RPMI7951 (cell line): ENCODE measurements at regions not wholly inside any gene's neighbourhood (a gene's known extent, or its start where the extent isn't known, plus 50 kb on each side); places are given as distances from the start of the nearest gene placed in this dataset.
"Not testable (repeated sequence)": the region's sequence is repeated elsewhere in the genome, so short reads cannot be mapped to it uniquely, and the experiment has no call there.

ENCODE experiments used
- DNase-seq: peaks from one replicate; pipeline ENCODE4 v3.0.0-alpha.2; 2012; ENCODE audit warnings: low read depth

GRCh38 chr13:21879263-21879914 lies 208.5 kb downstream of the FGF9 start:
- DNase-seq = no peak

GRCh38 chr13:21882766-21883165 lies 211.9 kb downstream of the FGF9 start:
- no peak for DNase-seq

DNA sequence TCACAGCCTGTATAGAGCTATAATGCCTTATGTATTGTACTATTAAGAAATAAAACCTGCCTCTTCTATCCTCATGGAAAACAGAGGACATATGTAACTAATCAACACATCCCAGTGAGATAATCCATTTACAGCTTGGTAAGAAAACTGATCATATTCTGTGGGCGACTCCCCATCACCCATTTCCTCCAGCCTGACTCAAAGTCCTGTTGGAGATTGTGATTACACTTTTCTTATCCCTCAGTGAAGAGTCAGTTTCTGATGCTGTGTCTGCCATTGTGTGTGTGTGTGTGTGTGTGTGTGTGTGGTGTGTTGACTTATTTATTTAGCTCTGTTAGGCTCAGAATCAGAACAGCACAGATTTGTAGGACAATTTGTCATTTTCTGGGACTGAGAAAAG lies 212.8 kb downstream of the FGF9 start:
- no peak for DNase-seq

DNA sequence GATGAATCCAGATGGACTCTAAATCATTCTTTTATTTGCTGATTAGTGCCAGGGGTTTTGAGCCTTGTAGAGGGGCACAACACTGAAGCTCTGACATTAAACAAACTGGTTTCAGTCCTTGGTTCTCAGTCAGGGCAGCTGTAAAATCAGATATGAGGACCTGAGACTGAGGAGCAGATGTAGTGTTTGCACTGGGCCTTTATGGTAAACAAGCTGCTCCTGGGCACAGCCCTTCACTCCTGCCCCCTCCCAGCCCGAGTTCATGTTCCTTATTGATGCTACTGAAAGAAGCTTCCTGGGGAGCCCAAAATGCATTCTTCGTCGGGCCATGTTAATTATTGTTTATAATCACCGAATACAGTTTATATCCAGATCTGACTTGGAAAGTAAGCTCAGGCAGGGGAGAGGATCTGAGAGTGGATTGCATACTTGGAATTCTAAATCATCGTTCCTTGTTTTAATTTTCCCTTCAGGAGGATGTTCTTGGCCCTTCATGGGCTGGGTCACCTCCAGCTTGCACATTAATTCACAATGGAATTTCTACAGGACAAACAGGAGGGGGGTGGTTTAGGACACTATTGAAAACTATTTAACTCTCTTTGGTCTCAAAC lies 213.5 kb downstream of the FGF9 start:
- DNase-seq = no peak

DNA sequence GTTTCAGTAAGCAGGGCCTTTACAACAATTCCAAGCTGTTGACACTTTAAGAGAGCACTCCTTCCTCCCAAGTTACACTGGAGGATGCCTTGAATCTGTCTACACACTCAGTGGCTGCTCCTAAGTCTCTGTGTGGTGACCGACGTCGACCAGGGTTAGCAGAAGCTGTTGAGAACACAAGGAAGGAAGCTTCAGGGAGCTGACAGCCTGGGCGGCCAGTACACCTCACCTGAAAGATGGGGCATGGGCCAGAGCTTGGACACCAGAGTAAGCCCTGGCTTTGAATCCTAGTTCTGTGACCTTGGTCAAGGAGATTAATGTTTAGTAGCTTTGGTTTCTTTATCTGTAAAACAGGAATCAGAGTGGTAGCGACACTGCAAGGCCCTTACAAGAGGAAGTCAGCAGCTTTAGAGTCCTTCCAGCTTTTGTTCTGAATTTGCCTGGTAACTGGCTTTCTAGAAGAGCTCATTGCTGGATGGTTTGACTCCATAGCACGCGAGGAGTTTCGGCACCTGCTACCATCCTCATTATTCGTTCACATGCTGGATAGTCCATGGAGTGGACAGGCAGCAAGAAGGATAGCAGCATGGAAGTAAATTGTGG lies 214.2 kb downstream of the FGF9 start:
- DNase-seq = no peak

DNA sequence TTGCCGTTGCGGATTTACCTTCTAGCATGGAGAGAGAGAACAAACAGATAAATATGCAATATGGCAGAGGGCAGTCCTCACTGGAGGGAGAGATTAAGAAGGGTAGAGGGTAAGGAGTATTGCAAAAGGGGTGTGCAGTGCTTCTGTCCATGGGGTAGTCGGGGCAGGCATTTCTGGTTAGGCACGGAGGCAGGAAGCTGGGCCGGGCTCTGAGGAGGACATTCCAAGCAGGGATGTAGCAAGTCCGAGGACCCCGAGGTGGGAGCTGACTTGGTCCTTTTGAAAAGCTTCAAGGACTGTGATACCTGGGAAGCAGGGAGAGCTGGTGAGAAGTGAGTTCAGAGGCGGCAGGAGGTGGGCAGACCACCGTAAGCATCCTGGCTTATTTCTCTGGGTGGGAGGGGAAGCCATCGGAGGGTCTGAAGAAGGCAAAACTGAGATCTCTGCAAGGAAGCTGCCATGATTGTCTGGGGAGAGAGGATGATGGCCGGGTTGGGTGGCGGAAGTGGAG lies 214.9 kb downstream of the FGF9 start:
- DNase-seq = no peak

DNA sequence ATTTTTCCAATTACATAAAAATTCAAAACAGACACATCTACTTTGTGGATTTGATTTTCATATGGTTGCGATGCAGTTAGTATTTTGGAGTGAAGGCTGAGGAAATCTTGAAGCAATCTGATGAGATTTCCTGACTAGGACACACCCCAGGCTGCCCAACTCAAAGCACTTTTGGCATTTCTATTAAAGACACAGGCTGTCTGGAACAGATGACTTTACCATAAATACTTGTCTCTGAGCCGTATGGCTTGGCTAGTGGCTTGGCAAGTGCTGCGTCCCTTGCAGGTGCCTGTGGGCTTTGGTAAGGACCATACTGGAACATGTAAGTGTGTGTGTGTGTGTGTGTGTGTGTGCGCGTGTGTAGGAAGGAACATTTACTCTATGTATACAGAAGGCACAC lies 218.8 kb downstream of the FGF9 start:
- DNase-seq = no peak

DNA sequence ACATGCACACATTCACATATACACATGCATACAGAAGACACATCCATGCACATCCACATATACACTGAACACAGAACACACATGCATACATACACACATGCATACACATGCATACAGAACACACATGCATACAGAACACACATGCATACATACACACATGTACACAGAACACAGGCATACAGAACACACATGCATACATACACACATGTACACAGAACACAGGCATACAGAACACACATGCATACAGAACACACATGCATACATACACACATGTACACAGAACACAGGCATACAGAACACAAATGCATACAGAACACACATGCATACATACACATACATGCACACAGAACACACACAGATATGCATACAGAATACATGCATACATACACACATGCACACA lies 219.3 kb downstream of the FGF9 start:
- not testable (repeated sequence) for DNase-seq

- DNase-seq = no peak
Measured at GRCh38 chr13:21894091-21894490, 223.2 kb downstream of the FGF9 start.

DNA sequence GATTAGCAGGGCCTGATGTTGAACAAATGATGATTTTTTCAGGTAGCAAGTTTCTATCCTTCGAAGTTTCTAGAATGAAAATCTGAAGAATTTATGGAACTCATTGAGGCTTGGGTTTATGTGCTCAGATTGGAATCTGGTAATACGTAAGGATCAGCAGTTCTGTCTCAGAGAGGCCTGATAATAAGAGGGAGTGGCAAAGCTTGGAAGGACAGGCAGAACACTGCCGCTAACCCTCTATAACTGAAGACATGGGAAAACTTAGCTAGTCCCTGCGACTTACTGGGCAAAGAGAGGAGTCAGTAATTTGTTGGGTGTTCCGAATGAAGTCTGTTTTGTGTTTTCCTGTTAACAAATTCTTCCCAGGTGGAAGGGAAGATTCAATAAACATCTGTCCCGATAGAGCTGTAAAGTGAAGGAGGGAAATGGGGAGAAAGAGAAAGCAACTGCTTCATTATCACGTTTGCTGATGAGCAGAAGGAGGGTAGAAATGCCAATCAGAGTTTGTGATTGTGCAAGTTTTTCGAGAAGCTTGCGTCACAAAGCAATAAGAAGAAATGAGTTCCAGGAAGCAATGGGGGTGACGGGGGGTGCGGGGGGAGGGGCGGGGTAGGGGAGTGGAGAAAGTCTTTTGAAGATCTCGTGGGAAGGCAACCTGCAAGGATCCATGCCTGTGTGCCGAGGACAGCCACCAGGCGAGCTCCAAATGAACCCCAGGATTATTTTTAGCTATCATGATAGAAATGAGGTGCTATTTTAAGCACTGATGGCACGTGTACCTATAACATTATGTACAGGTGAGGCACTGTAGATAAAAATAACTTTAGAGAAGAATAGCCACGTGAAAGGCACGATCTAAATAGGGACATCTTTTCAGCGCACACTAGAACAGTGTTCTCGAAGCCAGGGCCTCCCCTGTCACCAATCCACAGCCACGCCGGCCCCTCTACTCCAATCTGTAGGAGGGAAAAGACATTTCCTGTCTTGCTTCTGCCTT lies 224.1 kb downstream of the FGF9 start:
- no peak for DNase-seq

- no peak for DNase-seq
Measured at GRCh38 chr13:21895779-21896178, 224.9 kb downstream of the FGF9 start.

DNA sequence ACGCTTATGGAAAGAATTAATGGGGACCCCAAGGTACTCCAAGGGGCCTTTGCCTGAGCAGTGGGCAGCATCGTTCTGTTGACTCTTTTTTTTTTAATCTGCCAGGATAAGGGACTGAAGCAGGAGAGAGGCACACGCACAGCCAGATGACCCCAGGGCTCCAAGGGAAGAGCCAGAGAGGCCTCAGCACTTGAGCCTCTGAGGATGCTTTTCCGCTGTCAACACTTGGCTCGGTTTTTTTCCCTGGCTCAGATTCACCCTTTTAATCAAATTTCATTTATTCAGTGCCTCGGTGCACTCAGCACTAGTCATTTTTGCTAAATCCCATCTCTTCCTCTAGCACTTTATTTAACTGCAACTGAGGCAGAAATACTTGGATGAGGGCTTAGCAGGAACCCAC lies 226.3 kb downstream of the FGF9 start:
- DNase-seq = no peak

- no peak for DNase-seq
Measured at GRCh38 chr13:21898459-21898858, 227.6 kb downstream of the FGF9 start.

DNA sequence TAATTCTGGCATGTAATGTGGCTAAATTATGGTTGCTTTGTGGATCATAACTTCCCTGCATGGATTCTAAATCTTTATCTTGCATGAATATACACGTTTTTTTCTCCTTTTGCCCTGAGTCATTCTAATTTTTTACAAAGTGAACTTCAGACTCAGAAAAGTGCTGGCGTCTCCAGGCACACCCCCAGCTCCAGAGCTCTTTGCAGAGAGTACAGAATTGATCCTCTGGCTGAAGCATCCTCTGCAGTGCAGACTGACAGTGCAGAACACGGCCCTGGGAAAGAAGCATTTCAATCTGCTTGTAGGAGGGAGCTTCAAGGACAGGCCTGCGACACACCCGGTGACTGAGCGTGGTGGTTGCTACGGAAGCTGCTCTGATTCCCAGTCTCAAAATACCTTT lies 228.1 kb downstream of the FGF9 start:
- DNase-seq = no peak

GRCh38 chr13:21901336-21901735 lies 230.5 kb downstream of the FGF9 start:
- DNase-seq = no peak

DNA sequence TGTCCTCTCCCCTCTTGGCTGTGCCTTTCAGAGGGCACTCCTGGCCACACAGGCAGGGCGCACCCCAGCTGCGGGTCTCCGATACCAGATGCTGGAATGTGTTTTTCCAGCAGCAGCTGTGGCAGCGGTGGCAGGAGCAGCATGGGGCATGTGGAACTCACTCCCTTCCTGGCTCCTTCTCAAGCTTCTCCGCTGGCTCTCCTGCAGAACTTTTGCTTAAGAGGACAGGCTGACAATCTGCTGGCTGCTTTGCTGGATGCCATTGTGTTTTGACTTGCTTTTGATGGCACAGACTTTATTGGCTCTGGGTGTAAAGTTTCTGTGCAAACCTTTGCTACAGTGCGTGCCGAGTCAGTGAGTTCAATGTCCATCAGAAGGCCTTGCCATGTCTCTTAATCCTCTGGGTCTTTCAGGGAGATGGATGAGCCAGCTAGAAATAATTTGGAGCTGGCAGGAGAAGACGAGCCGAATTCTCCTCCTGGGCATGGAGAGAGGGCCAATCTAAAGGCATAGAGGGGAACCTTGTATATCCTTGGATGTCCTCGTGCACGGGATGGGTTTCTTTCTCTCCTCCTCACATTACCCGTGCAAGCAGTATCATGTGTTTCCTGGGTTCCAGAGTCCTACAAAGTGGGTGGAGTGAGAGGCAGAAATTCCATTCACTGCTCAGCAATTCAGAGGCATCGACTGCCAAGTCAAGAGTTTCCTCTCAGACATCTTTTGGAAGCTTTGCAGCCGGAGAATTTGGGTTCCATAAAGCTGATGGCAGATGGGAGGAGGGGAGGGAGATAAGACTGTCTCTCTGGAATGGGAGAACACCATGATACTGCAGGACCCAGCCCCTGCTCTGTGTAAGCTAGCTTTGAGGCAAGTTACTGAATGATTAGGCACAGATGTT lies 231.2 kb downstream of the FGF9 start:
- DNase-seq = no peak

- DNase-seq = no peak
Measured at GRCh38 chr13:21902709-21903098, 231.8 kb downstream of the FGF9 start.

GRCh38 chr13:21905486-21905885 lies 234.6 kb downstream of the FGF9 start:
- no peak for DNase-seq

DNA sequence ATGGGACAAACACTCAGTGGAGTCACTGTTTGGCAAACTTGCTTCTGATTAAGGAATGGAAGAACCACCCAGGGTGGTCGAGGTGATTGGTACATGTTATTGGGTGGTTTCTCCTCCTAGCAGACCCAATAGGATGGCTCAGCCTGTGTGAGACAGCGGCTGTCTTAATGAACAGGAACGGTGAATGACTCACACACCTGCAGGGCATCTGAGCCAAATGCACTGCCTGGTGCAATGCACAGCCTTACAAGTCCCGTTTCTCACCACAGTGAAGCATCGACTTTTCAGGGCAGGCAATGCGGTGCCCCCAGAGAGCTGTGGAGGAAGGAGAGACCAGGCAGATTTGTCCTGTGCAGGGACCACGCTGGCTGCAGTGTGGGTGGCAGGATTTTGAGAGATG lies 238.5 kb downstream of the FGF9 start:
- DNase-seq = peak; percentile 39

- no peak for DNase-seq
Measured at GRCh38 chr13:21910546-21910945, 239.7 kb downstream of the FGF9 start.

GRCh38 chr13:21911646-21912298 lies 240.9 kb downstream of the FGF9 start:
- DNase-seq = no peak
